Endothelial cell (in vitro differentiated cells): ENCODE measurements at regions not wholly inside any gene's neighbourhood (a gene's known extent, or its start where the extent isn't known, plus 50 kb on each side); places are given as distances from the start of the nearest gene placed in this dataset.

ENCODE experiments used
- DNase-seq: peaks from one replicate; pipeline ENCODE4 v3.0.0; 2021; ENCODE audit warnings: low spot score
- H3K27ac Mint-ChIP-seq: one replicate; pipeline ENCODE4 v1.8.0; 2021; ENCODE audit warnings: mixed read lengths, inconsistent platforms; ENCODE audit not compliant: unreplicated experiment
- H3K27me3 Mint-ChIP-seq: one replicate; pipeline ENCODE4 v1.8.0; 2021; ENCODE audit warnings: mild to moderate bottlenecking, moderate library complexity, mixed read lengths, inconsistent platforms; ENCODE audit not compliant: unreplicated experiment
- H3K36me3 Mint-ChIP-seq: one replicate; pipeline ENCODE4 v1.8.0; 2021; ENCODE audit warnings: mild to moderate bottlenecking, low read depth, mixed read lengths, inconsistent platforms; ENCODE audit not compliant: unreplicated experiment
- H3K4me1 Mint-ChIP-seq: one replicate; pipeline ENCODE4 v1.8.0; 2021; ENCODE audit warnings: mild to moderate bottlenecking, mixed read lengths, inconsistent platforms; ENCODE audit not compliant: unreplicated experiment
- H3K4me3 Mint-ChIP-seq: one replicate; pipeline ENCODE4 v1.8.0; 2021; ENCODE audit warnings: mild to moderate bottlenecking, mixed read lengths, inconsistent platforms; ENCODE audit not compliant: unreplicated experiment
- H3K9me3 Mint-ChIP-seq: one replicate; pipeline ENCODE4 v1.8.0; 2021; ENCODE audit warnings: mixed read lengths, inconsistent platforms; ENCODE audit not compliant: unreplicated experiment
- CTCF ChIP-seq: fragments of 200-600 bp; sonication (generic); IDR thresholded peaks from one replicate; pipeline ENCODE4 v1.5.0; 2021; ENCODE audit warnings: antibody characterized with exemption; ENCODE audit not compliant: unreplicated experiment

GRCh38 chr15:92268900-92269299, 124.8 kb upstream of the ST8SIA2 start:
- H3K36me3 Mint-ChIP-seq: no peaks in the 10 kb centered on the region
- peaks cover 5% of the 10 kb centered on the region for H3K4me1 Mint-ChIP-seq
- no peak for DNase-seq

DNA sequence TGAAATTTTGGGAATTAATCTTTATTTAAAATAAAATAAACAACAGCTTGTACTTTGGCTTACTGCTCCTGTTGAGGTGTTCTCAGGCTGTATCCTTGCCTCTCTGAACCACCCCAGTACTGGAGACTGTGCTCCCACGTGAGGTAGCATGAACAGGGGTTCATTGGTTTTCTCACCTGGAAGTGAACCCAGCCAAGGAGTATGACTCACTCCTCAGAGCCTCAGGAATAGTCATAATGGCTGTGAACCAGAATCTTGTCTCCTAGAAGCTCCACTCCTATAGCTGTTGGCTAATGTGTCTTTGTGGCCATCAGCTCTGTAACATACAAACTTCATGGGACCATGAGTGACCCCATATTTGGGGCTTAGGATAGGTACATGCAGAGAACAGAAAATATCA, 122.5 kb upstream of the ST8SIA2 start:
- H3K36me3 Mint-ChIP-seq: no peaks in the 10 kb centered on the region
- no peak overlapping the region for H3K27ac Mint-ChIP-seq
- peaks cover 6% of the 10 kb centered on the region for H3K27me3 Mint-ChIP-seq
- no peak for TF ChIP-seq CTCF
- no peak overlapping the region for H3K4me3 Mint-ChIP-seq
- H3K4me1 Mint-ChIP-seq: peaks cover under 1% of the 10 kb centered on the region
- no peaks in the 10 kb centered on the region for H3K9me3 Mint-ChIP-seq
- DNase-seq: no peak

More at GRCh38 chr15:92268900-92269299, 124.8 kb upstream of the ST8SIA2 start:
- no peak for TF ChIP-seq CTCF
- Mint-ChIP-seq H3K4me3 (no peak overlapping the region), H3K27me3 (peaks cover under 1% of the 10 kb centered on the region), H3K9me3 (no peaks in the 10 kb centered on the region), H3K27ac (no peak overlapping the region)

- Mint-ChIP-seq H3K27me3 (peaks cover 6% of the 10 kb centered on the region), H3K27ac (no peak overlapping the region), H3K4me1 (no peaks in the 10 kb centered on the region), H3K36me3 (no peaks in the 10 kb centered on the region), H3K4me3 (no peak overlapping the region), H3K9me3 (no peaks in the 10 kb centered on the region)
- no peak for TF ChIP-seq CTCF
- DNase-seq: no peak
These were observed 121.6 kb upstream of the ST8SIA2 start for GRCh38 chr15:92272106-92272505.

- no peaks in the 10 kb centered on the region for H3K36me3 Mint-ChIP-seq
- no peak for TF ChIP-seq CTCF
- no peaks in the 10 kb centered on the region for H3K9me3 Mint-ChIP-seq
- no peak overlapping the region for H3K4me3 Mint-ChIP-seq
- H3K27ac Mint-ChIP-seq: no peak overlapping the region
- peaks cover 6% of the 10 kb centered on the region for H3K27me3 Mint-ChIP-seq
- no peaks in the 10 kb centered on the region for H3K4me1 Mint-ChIP-seq
- DNase-seq: no peak
These were observed 120.4 kb upstream of the ST8SIA2 start for GRCh38 chr15:92273286-92273685.

GRCh38 chr15:92273723-92274122, 120.0 kb upstream of the ST8SIA2 start:
- H3K4me3 Mint-ChIP-seq: no peak overlapping the region
- no peak for DNase-seq
- peaks cover 1% of the 10 kb centered on the region for H3K4me1 Mint-ChIP-seq
- peaks cover 6% of the 10 kb centered on the region for H3K27me3 Mint-ChIP-seq
- H3K36me3 Mint-ChIP-seq: no peaks in the 10 kb centered on the region
- no peak for TF ChIP-seq CTCF
- H3K9me3 Mint-ChIP-seq: no peaks in the 10 kb centered on the region
- H3K27ac Mint-ChIP-seq: no peak overlapping the region
